Activated CD8-positive, alpha-beta memory T cell treated with anti-CD3 and anti-CD28 coated beads for 36 hours (primary cell): ENCODE measurements at regions not wholly inside any gene's neighbourhood (a gene's known extent, or its start where the extent isn't known, plus 50 kb on each side); places are given as distances from the start of the nearest gene placed in this dataset.

Source experiments
- CTCF ChIA-PET: fragments of 350-600 bp; sonication (Branson Sonifier 250); formaldehyde crosslinking; loops from one replicate; lab custom pipeline; 2021; ENCODE audit warnings: antibody characterized with exemption; lab: Charles Lee
- POLR2A ChIA-PET: fragments of 350-600 bp; sonication (Branson Sonifier 250); formaldehyde crosslinking; loops from one replicate; lab custom pipeline; 2021; ENCODE audit warnings: antibody characterized with exemption; lab: Charles Lee

GRCh38 chr1:222909586-222909985 is 94.7 kb downstream of the DISP1 start:
- CTCF ChIA-PET, result interaction anchor here (1.1 kb wide), 1 partner anchor 33 kb away, joined by 3 read pairs; no protein-coding TSS in a partner anchor
- POLR2A ChIA-PET, result no interaction called here

- ChIA-PET CTCF (no interaction called here), POLR2A (no interaction called here)
These were observed 95.9 kb downstream of the DISP1 start for GRCh38 chr1:222910699-222911098.

- ChIA-PET POLR2A (no interaction called here), CTCF (interaction anchor here (0.6 kb wide), 1 partner anchor 154 kb away, joined by 4 read pairs; no protein-coding TSS in a partner anchor)
These were observed 97.0 kb downstream of the DISP1 start for GRCh38 chr1:222911866-222912265.

GRCh38 chr1:222912730-222913129 is 97.9 kb downstream of the DISP1 start:
- ChIA-PET CTCF (no interaction called here), POLR2A (no interaction called here)

GRCh38 chr1:222914861-222915632 is 100.2 kb downstream of the DISP1 start:
- POLR2A ChIA-PET, result no interaction called here
- CTCF ChIA-PET, result no interaction called here

- ChIA-PET CTCF (no interaction called here), POLR2A (no interaction called here)
These were observed 101.3 kb downstream of the DISP1 start for GRCh38 chr1:222916100-222916499.

- ChIA-PET POLR2A (no interaction called here), CTCF (no interaction called here)
These were observed 104.1 kb downstream of the DISP1 start for GRCh38 chr1:222918801-222919477.

- ChIA-PET CTCF (no interaction called here), POLR2A (no interaction called here)
These were observed 104.6 kb downstream of the DISP1 start for GRCh38 chr1:222919478-222919865.

- CTCF ChIA-PET, result no interaction called here
These were observed 105.3 kb downstream of the DISP1 start for GRCh38 chr1:222920169-222920568.

GRCh38 chr1:222921945-222922344 is 107.1 kb downstream of the DISP1 start:
- CTCF ChIA-PET, result no interaction called here
- POLR2A ChIA-PET, result no interaction called here

More at GRCh38 chr1:222920169-222920568, 105.3 kb downstream of the DISP1 start:
- POLR2A ChIA-PET, result no interaction called here

GRCh38 chr1:222923506-222923905 is 108.7 kb downstream of the DISP1 start:
- ChIA-PET POLR2A (no interaction called here), CTCF (no interaction called here)

- POLR2A ChIA-PET, result no interaction called here
- CTCF ChIA-PET, result no interaction called here
These were observed 109.4 kb downstream of the DISP1 start for GRCh38 chr1:222924136-222924706.

GRCh38 chr1:222926566-222926965 is 111.7 kb downstream of the DISP1 start:
- POLR2A ChIA-PET, result no interaction called here
- CTCF ChIA-PET, result no interaction called here

GRCh38 chr1:222927031-222927430 is 112.2 kb downstream of the DISP1 start:
- ChIA-PET POLR2A (no interaction called here), CTCF (no interaction called here)

GRCh38 chr1:222928212-222928611 is 113.4 kb downstream of the DISP1 start:
- CTCF ChIA-PET, result no interaction called here
- POLR2A ChIA-PET, result no interaction called here

- POLR2A ChIA-PET, result no interaction called here
- CTCF ChIA-PET, result no interaction called here
These were observed 115.2 kb downstream of the DISP1 start for GRCh38 chr1:222930070-222930469.

GRCh38 chr1:222931023-222931422 is 116.2 kb downstream of the DISP1 start:
- CTCF ChIA-PET, result no interaction called here

GRCh38 chr1:222933273-222933672 is 118.4 kb downstream of the DISP1 start:
- CTCF ChIA-PET, result no interaction called here
- POLR2A ChIA-PET, result no interaction called here

More at GRCh38 chr1:222931023-222931422, 116.2 kb downstream of the DISP1 start:
- POLR2A ChIA-PET, result no interaction called here

- ChIA-PET CTCF (no interaction called here), POLR2A (no interaction called here)
These were observed 120.5 kb downstream of the DISP1 start for GRCh38 chr1:222935239-222935900.

- CTCF ChIA-PET, result no interaction called here
- POLR2A ChIA-PET, result no interaction called here
These were observed 121.2 kb downstream of the DISP1 start for GRCh38 chr1:222936042-222936441.
